Muscle layer of duodenum (tissue), 2 donors: ENCODE measurements at regions not wholly inside any gene's neighbourhood (a gene's known extent, or its start where the extent isn't known, plus 50 kb on each side); places are given as distances from the start of the nearest gene placed in this dataset.
"Not testable (repeated sequence)": the region's sequence is repeated elsewhere in the genome, so short reads cannot be mapped to it uniquely, and the experiment has no call there.

Experiments used
- H3K27ac ChIP-seq: one replicate; pipeline ENCODE4 v1.7.0; 2013; ENCODE audit warnings: mild to moderate bottlenecking, low read length
- H3K27me3 ChIP-seq: one replicate; pipeline ENCODE4 v1.7.0; 2013; ENCODE audit warnings: low read depth, mild to moderate bottlenecking, control low read depth, low read length
- H3K36me3 ChIP-seq, 2 donors: one replicate each; pipeline ENCODE4 v1.7.0; 2013; ENCODE audit warnings: low read length in 2 of 2, control low read depth in 1 of 2, mild to moderate bottlenecking in 1 of 2; ENCODE audit not compliant: insufficient read depth in 2 of 2, control insufficient read depth in 1 of 2
- H3K4me1 ChIP-seq, 2 donors: one replicate each; pipeline ENCODE4 v1.7.0; 2013; ENCODE audit warnings: low read length in 2 of 2, mild to moderate bottlenecking in 2 of 2, control low read depth in 1 of 2, moderate library complexity in 1 of 2; ENCODE audit not compliant: insufficient read depth in 2 of 2, control insufficient read depth in 1 of 2
- H3K4me3 ChIP-seq, 2 donors: one replicate each; pipeline ENCODE4 v1.7.0; 2013; ENCODE audit warnings: low read length in 2 of 2, low read depth in 1 of 2, mild to moderate bottlenecking in 1 of 2
- H3K9me3 ChIP-seq, 2 donors: one replicate each; pipeline ENCODE4 v1.7.0; 2013; ENCODE audit warnings: low read length in 2 of 2, control low read depth in 1 of 2, mild to moderate bottlenecking in 1 of 2; ENCODE audit not compliant: control insufficient read depth in 1 of 2
- donor health status: healthy.

- Histone ChIP-seq H3K9me3 (no peaks in the 10 kb centered on the region), H3K4me1 (no peaks in the 10 kb centered on the region), H3K36me3 (no peaks in the 10 kb centered on the region), H3K4me3 (no peak overlapping the region), H3K27me3 (no peaks in the 10 kb centered on the region), H3K27ac (no peak overlapping the region)
Measured at GRCh38 chr2:242048479-242048878, 178.9 kb downstream of the RTP5 start.

GRCh38 chr2:242049492-242049891 is 180.0 kb downstream of the RTP5 start:
- H3K9me3 ChIP-seq, H3K27me3 ChIP-seq, H3K4me1 ChIP-seq, H3K4me3 ChIP-seq, H3K36me3 ChIP-seq, H3K27ac ChIP-seq: not testable (repeated sequence)

- no peaks in the 10 kb centered on the region for H3K4me1 ChIP-seq
- no peak overlapping the region for H3K4me3 ChIP-seq
- no peaks in the 10 kb centered on the region for H3K27me3 ChIP-seq
- no peaks in the 10 kb centered on the region for H3K36me3 ChIP-seq
- H3K27ac ChIP-seq, result no peak overlapping the region
- no peaks in the 10 kb centered on the region for H3K9me3 ChIP-seq
Measured at GRCh38 chr2:242051463-242051862, 181.9 kb downstream of the RTP5 start.

- Histone ChIP-seq H3K4me1 (no peaks in the 10 kb centered on the region), H3K9me3 (no peaks in the 10 kb centered on the region), H3K27me3 (no peaks in the 10 kb centered on the region), H3K4me3 (no peak overlapping the region), H3K27ac (no peak overlapping the region), H3K36me3 (no peaks in the 10 kb centered on the region)
Measured at GRCh38 chr2:242052421-242052820, 182.9 kb downstream of the RTP5 start.

- no peaks in the 10 kb centered on the region for H3K9me3 ChIP-seq
- H3K27ac ChIP-seq, result no peak overlapping the region
- H3K4me3 ChIP-seq, result no peak overlapping the region
- no peaks in the 10 kb centered on the region for H3K36me3 ChIP-seq
- no peaks in the 10 kb centered on the region for H3K27me3 ChIP-seq
- H3K4me1 ChIP-seq, result no peaks in the 10 kb centered on the region
Measured at GRCh38 chr2:242053921-242054320, 184.4 kb downstream of the RTP5 start.

GRCh38 chr2:242054406-242054805 is 184.9 kb downstream of the RTP5 start:
- no peaks in the 10 kb centered on the region for H3K36me3 ChIP-seq
- no peaks in the 10 kb centered on the region for H3K4me1 ChIP-seq
- no peak overlapping the region for H3K4me3 ChIP-seq
- H3K9me3 ChIP-seq, result no peaks in the 10 kb centered on the region
- no peaks in the 10 kb centered on the region for H3K27me3 ChIP-seq
- no peak overlapping the region for H3K27ac ChIP-seq

- H3K27me3 ChIP-seq, result no peaks in the 10 kb centered on the region
- no peaks in the 10 kb centered on the region for H3K9me3 ChIP-seq
- no peak overlapping the region for H3K27ac ChIP-seq
- no peak overlapping the region for H3K4me3 ChIP-seq
- H3K4me1 ChIP-seq, result no peaks in the 10 kb centered on the region
- no peaks in the 10 kb centered on the region for H3K36me3 ChIP-seq
Measured at GRCh38 chr2:242054881-242055801, 185.6 kb downstream of the RTP5 start.

- H3K36me3 ChIP-seq, result no peaks in the 10 kb centered on the region
- H3K27me3 ChIP-seq, result no peaks in the 10 kb centered on the region
- no peak overlapping the region for H3K4me3 ChIP-seq
- H3K4me1 ChIP-seq, result no peaks in the 10 kb centered on the region
- no peaks in the 10 kb centered on the region for H3K9me3 ChIP-seq
- no peak overlapping the region for H3K27ac ChIP-seq
Measured at GRCh38 chr2:242056026-242056425, 186.5 kb downstream of the RTP5 start.

GRCh38 chr2:242056785-242057184 is 187.3 kb downstream of the RTP5 start:
- Histone ChIP-seq H3K36me3 (no peaks in the 10 kb centered on the region), H3K27ac (no peak overlapping the region), H3K4me1 (no peaks in the 10 kb centered on the region), H3K4me3 (no peak overlapping the region), H3K27me3 (no peaks in the 10 kb centered on the region), H3K9me3 (no peaks in the 10 kb centered on the region)

- Histone ChIP-seq H3K27ac (no peak overlapping the region), H3K4me3 (no peak overlapping the region), H3K4me1 (no peaks in the 10 kb centered on the region), H3K36me3 (no peaks in the 10 kb centered on the region), H3K27me3 (no peaks in the 10 kb centered on the region), H3K9me3 (no peaks in the 10 kb centered on the region)
Measured at GRCh38 chr2:242057379-242058040, 188.0 kb downstream of the RTP5 start.

GRCh38 chr2:242058116-242058680 is 188.7 kb downstream of the RTP5 start:
- no peaks in the 10 kb centered on the region for H3K36me3 ChIP-seq
- no peaks in the 10 kb centered on the region for H3K4me1 ChIP-seq
- no peak overlapping the region for H3K4me3 ChIP-seq
- H3K27me3 ChIP-seq, result no peaks in the 10 kb centered on the region
- no peak overlapping the region for H3K27ac ChIP-seq
- no peaks in the 10 kb centered on the region for H3K9me3 ChIP-seq
